HepG2 (cell line): ENCODE measurements at regions not wholly inside any gene's neighbourhood (a gene's known extent, or its start where the extent isn't known, plus 50 kb on each side); places are given as distances from the start of the nearest gene placed in this dataset.
"Not testable (repeated sequence)": the region's sequence is repeated elsewhere in the genome, so short reads cannot be mapped to it uniquely, and the experiment has no call there.

ENCODE experiments used
- ATAC-seq: fragments of 200-7000 bp; cut with Tn5 transposase; 3 replicates; pipeline ENCODE4 v1.9.1; 2020; ENCODE audit warnings: mild to moderate bottlenecking, moderate library complexity
- BruUV-seq: library from RNA; stranded (reverse); fragments of 400-500 nt; replicated peaks from 2 replicates; lab custom pipeline; 2021; lab: Mats Ljungman, UMichigan
- CTCF ChIA-PET: fragments of 300-600 bp; formaldehyde crosslinking; extraction: SDS; loops from one replicate; lab custom pipeline; 2021; ENCODE audit warnings: low total read pairs, inconsistent platforms, low intra/inter-chr PET ratio; lab: Yijun Ruan, JAX
- POLR2A ChIA-PET: fragments of 350-600 bp; sonication (Branson Sonifier 250); formaldehyde crosslinking; loops from one replicate; lab custom pipeline; 2020; ENCODE audit warnings: antibody characterized with exemption, inconsistent platforms; lab: Yijun Ruan, JAX
- DNase-seq: peaks from one replicate; pipeline ENCODE4 v3.0.0-alpha.2; 2015; ENCODE audit warnings: low spot score
- FAIRE-seq: peaks from 3 replicates; lab custom pipeline; 2011; peaks lifted over from hg19 to GRCh38; lab: Jason Lieb, UNC
- H2AFZ ChIP-seq: one replicate; pipeline ENCODE4 v1.6.1; 2011; ENCODE audit warnings: low read length, inconsistent platforms
- H3K27ac ChIP-seq: fragments of 300-600 bp; 3 replicates; pipeline ENCODE4 v1.8.0; 2011; ENCODE audit warnings: mixed run types, mild to moderate bottlenecking, mixed read lengths, low read length, inconsistent platforms; ENCODE audit not compliant: insufficient read depth; ENCODE audit errors: extremely low read length
- H3K27me3 ChIP-seq, 2 experiments: fragments of 200-600 bp in 1 of 2; 2 replicates in 1 of 2; 3 replicates in 1 of 2; pipeline versions ENCODE4 v1.6.0 to v1.8.0; 2011; ENCODE audit warnings: low read length in 2 of 2, mild to moderate bottlenecking in 2 of 2, moderate library complexity in 2 of 2, inconsistent platforms in 1 of 2; ENCODE audit not compliant: insufficient read depth in 2 of 2, control insufficient read depth in 1 of 2
- H3K36me3 ChIP-seq, 2 experiments: fragments of 200-600 bp in 1 of 2; replicated peaks in 1 of 2; 2 replicates in 1 of 2; 3 replicates in 1 of 2; pipeline versions ENCODE4 v1.5.1 to v1.8.0; 2011; ENCODE audit warnings: low read length in 2 of 2, inconsistent platforms in 1 of 2; ENCODE audit not compliant: insufficient read depth in 2 of 2, control insufficient read depth in 1 of 2
- H3K4me1 ChIP-seq: 2 replicates; pipeline ENCODE4 v1.5.1; 2012; ENCODE audit warnings: low read length, inconsistent platforms; ENCODE audit not compliant: insufficient read depth
- H3K4me2 ChIP-seq: 2 replicates; pipeline ENCODE4 v1.6.0; 2011; ENCODE audit warnings: low read depth, low read length, inconsistent platforms
- H3K4me3 ChIP-seq, 3 experiments: fragments of 200-600 bp in 1 of 3; sonication (generic), shearing (Covaris generic) in 1 of 3; replicated peaks in 1 of 3; 2 replicates each; pipeline ENCODE4 v1.5.1; 2011 to 2016; ENCODE audit warnings: low read length in 3 of 3, inconsistent platforms in 2 of 3, low read depth in 2 of 3, mild to moderate bottlenecking in 2 of 3, control low read depth in 1 of 3, mixed read lengths in 1 of 3; ENCODE audit not compliant: insufficient read depth in 1 of 3
- H3K79me2 ChIP-seq: one replicate; pipeline ENCODE4 v1.6.1; 2011; ENCODE audit warnings: low read length, inconsistent platforms; ENCODE audit not compliant: insufficient read depth
- H3K9ac ChIP-seq: 2 replicates; pipeline ENCODE4 v1.6.0; 2011; ENCODE audit warnings: mild to moderate bottlenecking, low read depth, low read length, inconsistent platforms; ENCODE audit not compliant: insufficient read depth
- H3K9me3 ChIP-seq: 2 replicates; pipeline ENCODE4 v1.5.1; 2012; ENCODE audit warnings: mild to moderate bottlenecking, low read length
- H4K20me1 ChIP-seq: 2 replicates; pipeline ENCODE4 v1.6.0; 2011; ENCODE audit warnings: inconsistent platforms, mild to moderate bottlenecking, low read length, moderate library complexity; ENCODE audit not compliant: insufficient read depth
- CTCF ChIP-seq: sonication (generic); formaldehyde crosslinking; IDR thresholded peaks from 2 replicates; pipeline ENCODE4 v1.5.0; 2020; ENCODE audit warnings: mild to moderate bottlenecking, missing genetic modification reagents, moderate library complexity
- MEIS1 ChIP-seq: sonication (generic); formaldehyde crosslinking; IDR thresholded peaks from 2 replicates; pipeline ENCODE4 v1.9.0; 2021; ENCODE audit warnings: mild to moderate bottlenecking, missing genetic modification reagents, moderate library complexity, borderline replicate concordance
- STAG1 ChIP-seq: sonication (generic); formaldehyde crosslinking; IDR thresholded peaks from 2 replicates; pipeline ENCODE4 v1.4.0; 2020; ENCODE audit warnings: missing genetic modification reagents
- ZMYM2 ChIP-seq: sonication (generic); formaldehyde crosslinking; IDR thresholded peaks from 2 replicates; pipeline ENCODE4 v1.8.0; 2022; ENCODE audit warnings: mild to moderate bottlenecking, missing genetic modification reagents
- ZNF878 ChIP-seq: sonication (generic); formaldehyde crosslinking; IDR thresholded peaks from 2 replicates; pipeline ENCODE4 v1.8.1; 2023; ENCODE audit warnings: mild to moderate bottlenecking, missing genetic modification reagents, moderate library complexity
- WGBS: methylation state at CpG from one replicate; pipeline ENCODE4 v1.1.6; 2017; ENCODE audit warnings: low lambda C conversion rate; 5-methylcytosine and 5-hydroxymethylcytosine counted together
- in situ Hi-C: cut with HindIII; loops from 2 replicates; pipeline ENCODE4 v1.10.0; 2017; ENCODE audit warnings: low pct_unique_long_range_greater_than_20kb; ENCODE audit not compliant: extremely low pct_ligation_motif_present
- intact Hi-C: fragments of 100-400 bp; cut with micrococcal nuclease; formaldehyde crosslinking; loops from one replicate; pipeline ENCODE4 v1.10.0; 2022; ENCODE audit not compliant: unreplicated experiment

- no peaks in the 10 kb centered on the region for H4K20me1 ChIP-seq
- WGBS = 1% methylated on average over 2 of the region's 2 CpGs
- intact Hi-C loops = no loop called here
- H3K36me3 ChIP-seq = no peaks in the 10 kb centered on the region
- FAIRE-seq = no peak
- POLR2A ChIA-PET = no interaction called here
- in situ Hi-C loops = no loop called here
- no peak overlapping the region for H3K4me3 ChIP-seq
- DNase-seq = no peak
- peak; percentile 55; the same call in 1 of the 3 replicates for ATAC-seq
- no peaks in the 10 kb centered on the region for H3K4me1 ChIP-seq
- no peak overlapping the region for H3K4me2 ChIP-seq
- no peaks in the 10 kb centered on the region for H3K79me2 ChIP-seq
- no peak overlapping the region for H2AFZ ChIP-seq
- H3K27me3 ChIP-seq = no peaks in the 10 kb centered on the region; a peak in 1 of 5 replicates
- no peak overlapping the region for H3K9ac ChIP-seq
- no peaks in the 10 kb centered on the region for H3K9me3 ChIP-seq
- no peak overlapping the region for H3K27ac ChIP-seq
- TF ChIP-seq ZMYM2 (CRISPR knock-in tag) (no peak), MEIS1 (CRISPR knock-in tag) (no peak), STAG1 (CRISPR knock-in tag) (peak; percentile 26; the same call in 1 of the 2 replicates), CTCF (peak; percentile 32; the same call in 1 of the 2 replicates), ZNF878 (no peak)
- CTCF ChIA-PET = no interaction called here
- BruUV-seq = no TSS peak
These were observed 209.5 kb upstream of the SMLR1 start for GRCh38 chr6:130617658-130618057.

- H3K79me2 ChIP-seq, BruUV-seq, POLR2A ChIA-PET, CTCF ChIA-PET, H3K9ac ChIP-seq, H3K36me3 ChIP-seq, intact Hi-C loops, H3K9me3 ChIP-seq, H3K27ac ChIP-seq, H3K4me2 ChIP-seq, FAIRE-seq, DNase-seq, H3K4me1 ChIP-seq, in situ Hi-C loops, ATAC-seq, H4K20me1 ChIP-seq, H2AFZ ChIP-seq, H3K27me3 ChIP-seq, H3K4me3 ChIP-seq: not testable (repeated sequence)
- 48% methylated on average over 5 of the region's 5 CpGs for WGBS
These were observed 208.4 kb upstream of the SMLR1 start for GRCh38 chr6:130618806-130619205.
